Kidney (tissue), 13 donors: ENCODE measurements at regions not wholly inside any gene's neighbourhood (a gene's known extent, or its start where the extent isn't known, plus 50 kb on each side); places are given as distances from the start of the nearest gene placed in this dataset.

ENCODE experiments used
- DNase-seq, 5 donors: peaks; one replicate each; pipeline ENCODE4 v3.0.0-alpha.2; 2013 to 2020
- FAIRE-seq: peaks from 2 replicates; lab custom pipeline; 2012; peaks lifted over from hg19 to GRCh38; lab: Jason Lieb, UNC
- H3K27ac ChIP-seq, 2 donors: one replicate each; pipeline ENCODE4 v1.7.0; 2013; ENCODE audit warnings: low read depth in 2 of 2, low read length in 2 of 2, inconsistent platforms in 1 of 2
- H3K27me3 ChIP-seq: one replicate; pipeline ENCODE4 v1.7.1; 2013; ENCODE audit warnings: low read length, inconsistent platforms; ENCODE audit not compliant: control insufficient read depth, insufficient read depth
- H3K36me3 ChIP-seq, 3 donors: one replicate each; pipeline versions ENCODE4 v1.7.0 to v1.7.1; 2013; ENCODE audit warnings: low read length in 3 of 3, control low read depth in 1 of 3, inconsistent platforms in 1 of 3; ENCODE audit not compliant: insufficient read depth in 3 of 3, control insufficient read depth in 2 of 3
- H3K4me1 ChIP-seq, 3 donors: one replicate each; pipeline versions ENCODE4 v1.7.0 to v1.7.1; 2013; ENCODE audit warnings: low read length in 3 of 3, inconsistent platforms in 1 of 3, low read depth in 1 of 3; ENCODE audit not compliant: control insufficient read depth in 2 of 3, insufficient read depth in 2 of 3
- H3K4me3 ChIP-seq, 3 donors: one replicate each; pipeline versions ENCODE4 v1.7.0 to v1.8.1; 2013; ENCODE audit warnings: low read length in 3 of 3, control low read depth in 1 of 3, inconsistent platforms in 1 of 3
- H3K9ac ChIP-seq, 3 donors: one replicate each; pipeline versions ENCODE4 v1.7.0 to v1.7.1; 2013; ENCODE audit warnings: low read length in 3 of 3, control low read depth in 1 of 3, inconsistent platforms in 1 of 3
- H3K9me3 ChIP-seq, 3 donors: one replicate each; pipeline versions ENCODE4 v1.7.0 to v1.7.1; 2013; ENCODE audit warnings: low read length in 3 of 3, control low read depth in 1 of 3, inconsistent platforms in 1 of 3; ENCODE audit not compliant: control insufficient read depth in 2 of 3, insufficient read depth in 1 of 3
- CTCF ChIP-seq: IDR thresholded peaks from 3 replicates; pipeline ENCODE4 v1.5.1; 2012; ENCODE audit warnings: mild to moderate bottlenecking, moderate library complexity, borderline replicate concordance; ENCODE audit not compliant: insufficient read depth; ENCODE audit errors: extremely low read depth
- intact Hi-C: fragments of 100-400 bp; cut with DNase I; formaldehyde crosslinking; loops from one replicate; pipeline ENCODE4 v1.11.1; 2022
- donor health status: control.
- donor health status: control.
- donor health status: control.
- donor health status: control.
- donor health status: control.
- donor health status: DM: yes; HTN: yes; CAD: no.
- donor health status: Normal renal cell carcinoma (clear cell type).

- Histone ChIP-seq H3K4me3 (no peak overlapping the region), H3K4me1 (no peaks in the 10 kb centered on the region), H3K9ac (no peak overlapping the region), H3K27ac (no peak overlapping the region), H3K27me3 (no peaks in the 10 kb centered on the region), H3K36me3 (no peaks in the 10 kb centered on the region), H3K9me3 (no peaks in the 10 kb centered on the region)
- FAIRE-seq (no peak), DNase-seq (peak in 1 of 5 donors; percentile 27)
- intact Hi-C loops: no loop called here
- no peak for TF ChIP-seq CTCF
Observed at GRCh38 chr3:106699122-106699521, 678.1 kb upstream of the CCDC54 start.

DNA sequence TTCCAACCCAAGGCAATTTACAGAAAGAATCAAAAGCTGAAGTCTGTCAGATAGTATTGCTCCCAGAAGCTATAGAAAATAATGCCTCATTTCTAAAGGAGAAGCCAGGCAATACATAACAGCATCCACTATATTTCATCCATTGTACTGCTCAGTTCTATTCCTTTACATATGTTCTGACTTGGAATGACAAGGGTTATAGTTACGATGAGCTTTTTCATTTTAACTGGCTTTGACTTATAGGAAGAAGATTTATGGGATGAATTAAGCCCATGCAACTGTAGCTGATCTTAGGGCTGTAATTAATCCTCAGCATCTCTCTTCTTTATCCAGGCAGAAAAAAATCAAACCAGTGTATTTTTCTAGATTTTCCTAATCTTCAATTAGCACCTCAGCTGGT lies 676.3 kb upstream of the CCDC54 start:
- intact Hi-C loops: no loop called here
- Histone ChIP-seq H3K9me3 (no peaks in the 10 kb centered on the region), H3K4me1 (no peaks in the 10 kb centered on the region), H3K4me3 (no peak overlapping the region), H3K9ac (no peak overlapping the region), H3K27ac (no peak overlapping the region), H3K27me3 (no peaks in the 10 kb centered on the region), H3K36me3 (no peaks in the 10 kb centered on the region)
- DNase-seq (peak in 1 of 5 donors; percentile 30), FAIRE-seq (no peak)
- TF ChIP-seq CTCF: no peak

- intact Hi-C loops: no loop called here
Observed at GRCh38 chr3:106703524-106703923, 673.7 kb upstream of the CCDC54 start.

More at GRCh38 chr3:106703524-106703923, 673.7 kb upstream of the CCDC54 start:
- DNase-seq (no peak), FAIRE-seq (no peak)
- no peaks in the 10 kb centered on the region for H3K36me3 ChIP-seq
- no peaks in the 10 kb centered on the region for H3K9me3 ChIP-seq
- no peak overlapping the region for H3K4me3 ChIP-seq
- H3K27ac ChIP-seq: no peak overlapping the region
- no peaks in the 10 kb centered on the region for H3K27me3 ChIP-seq
- TF ChIP-seq CTCF: no peak
- no peak overlapping the region for H3K9ac ChIP-seq
- no peaks in the 10 kb centered on the region for H3K4me1 ChIP-seq
